Smooth muscle cell (in vitro differentiated cells): ENCODE measurements at regions not wholly inside any gene's neighbourhood (a gene's known extent, or its start where the extent isn't known, plus 50 kb on each side); places are given as distances from the start of the nearest gene placed in this dataset.
A peak's percentile ranks its signal among the peaks of the same experiment; 100 is the strongest.

Experiments used
- DNase-seq: peaks from one replicate; lab custom pipeline; 2025; ENCODE audit not compliant: unreplicated experiment; lab: John Stamatoyannopoulos, UW
- H2AFZ ChIP-seq: fragments of 200-600 bp; sonication (generic); 2 replicates; pipeline ENCODE4 v1.6.0; 2016; ENCODE audit warnings: antibody characterized with exemption, low read depth, mild to moderate bottlenecking
- H3F3A ChIP-seq: fragments of 200-600 bp; sonication (generic); 2 replicates; pipeline ENCODE4 v1.6.0; 2017; ENCODE audit warnings: antibody characterized with exemption, low read depth
- H3K27ac ChIP-seq: fragments of 200-600 bp; sonication (generic); 2 replicates; pipeline ENCODE4 v1.5.1; 2016; ENCODE audit warnings: low read depth, mild to moderate bottlenecking
- H3K27me3 ChIP-seq: fragments of 200-600 bp; sonication (generic); 2 replicates; pipeline ENCODE4 v1.6.1; 2016; ENCODE audit warnings: low read depth, mild to moderate bottlenecking
- H3K36me3 ChIP-seq: fragments of 200-600 bp; sonication (generic); 2 replicates; pipeline ENCODE4 v1.5.1; 2016; ENCODE audit warnings: low read depth
- H3K4me1 ChIP-seq: fragments of 200-600 bp; sonication (generic); 2 replicates; pipeline ENCODE4 v1.5.1; 2016; ENCODE audit warnings: low read depth
- H3K4me2 ChIP-seq: fragments of 200-600 bp; sonication (generic); 2 replicates; pipeline ENCODE4 v1.6.0; 2016; ENCODE audit warnings: mild to moderate bottlenecking
- H3K4me3 ChIP-seq: fragments of 200-600 bp; sonication (generic); 2 replicates; pipeline ENCODE4 v1.5.1; 2016; ENCODE audit warnings: mild to moderate bottlenecking
- H3K79me2 ChIP-seq: fragments of 200-600 bp; sonication (generic); 2 replicates; pipeline ENCODE4 v1.6.0; 2016; ENCODE audit warnings: low read depth, mild to moderate bottlenecking
- H3K9ac ChIP-seq: fragments of 200-600 bp; sonication (generic); 2 replicates; pipeline ENCODE4 v1.6.0; 2016; ENCODE audit warnings: low read depth
- H3K9me3 ChIP-seq: fragments of 200-600 bp; sonication (generic); replicated peaks from 2 replicates; pipeline ENCODE4 v1.5.1; 2016; ENCODE audit warnings: low read depth
- H4K20me1 ChIP-seq: fragments of 200-600 bp; sonication (generic); 2 replicates; pipeline ENCODE4 v1.6.0; 2016; ENCODE audit warnings: low read depth
- WGBS: methylation state at CpG from one replicate; pipeline ENCODE4 v1.1.7; 2016; ENCODE audit warnings: low lambda C conversion rate; 5-methylcytosine and 5-hydroxymethylcytosine counted together
- TF ChIP-seq, protein P1 (sequence below): fragments of 200-600 bp; sonication (generic); IDR thresholded peaks from 2 replicates; pipeline ENCODE4 v1.5.1; 2017; ENCODE audit warnings: borderline replicate concordance, mild to moderate bottlenecking, antibody characterized with exemption; ENCODE audit not compliant: insufficient read depth, poor library complexity, severe bottlenecking

DNA sequence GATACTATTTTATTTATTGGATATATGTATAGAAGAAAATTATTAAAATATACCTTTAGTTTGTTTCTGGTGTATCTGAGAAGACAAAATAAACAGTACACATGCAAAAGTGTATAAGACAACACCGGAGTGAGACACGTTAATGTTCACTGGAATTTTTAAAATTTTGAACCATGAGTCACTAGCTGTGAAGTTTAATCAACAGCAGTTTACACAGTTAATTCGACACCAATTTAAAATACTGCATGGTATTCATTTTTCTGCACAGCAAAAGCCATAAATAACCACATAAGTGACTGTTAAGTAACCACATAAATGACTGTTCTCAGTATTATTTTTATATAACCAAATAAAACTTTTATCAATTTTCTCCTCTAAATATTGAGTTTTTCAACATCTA, 418.7 kb upstream of the NBEA start:
- H3K4me2 ChIP-seq, result peak overlapping the region; percentile 46
- no peaks in the 10 kb centered on the region for H3K36me3 ChIP-seq
- no peaks in the 10 kb centered on the region for H4K20me1 ChIP-seq
- 34% methylated on average over 3 of the region's 3 CpGs for WGBS
- no peak overlapping the region for H2AFZ ChIP-seq
- no peaks in the 10 kb centered on the region for H3K79me2 ChIP-seq
- H3F3A ChIP-seq, result peaks cover 2% of the 10 kb centered on the region
- no peak for DNase-seq
- H3K9ac ChIP-seq, result no peak overlapping the region
- TF ChIP-seq, protein P1, sequence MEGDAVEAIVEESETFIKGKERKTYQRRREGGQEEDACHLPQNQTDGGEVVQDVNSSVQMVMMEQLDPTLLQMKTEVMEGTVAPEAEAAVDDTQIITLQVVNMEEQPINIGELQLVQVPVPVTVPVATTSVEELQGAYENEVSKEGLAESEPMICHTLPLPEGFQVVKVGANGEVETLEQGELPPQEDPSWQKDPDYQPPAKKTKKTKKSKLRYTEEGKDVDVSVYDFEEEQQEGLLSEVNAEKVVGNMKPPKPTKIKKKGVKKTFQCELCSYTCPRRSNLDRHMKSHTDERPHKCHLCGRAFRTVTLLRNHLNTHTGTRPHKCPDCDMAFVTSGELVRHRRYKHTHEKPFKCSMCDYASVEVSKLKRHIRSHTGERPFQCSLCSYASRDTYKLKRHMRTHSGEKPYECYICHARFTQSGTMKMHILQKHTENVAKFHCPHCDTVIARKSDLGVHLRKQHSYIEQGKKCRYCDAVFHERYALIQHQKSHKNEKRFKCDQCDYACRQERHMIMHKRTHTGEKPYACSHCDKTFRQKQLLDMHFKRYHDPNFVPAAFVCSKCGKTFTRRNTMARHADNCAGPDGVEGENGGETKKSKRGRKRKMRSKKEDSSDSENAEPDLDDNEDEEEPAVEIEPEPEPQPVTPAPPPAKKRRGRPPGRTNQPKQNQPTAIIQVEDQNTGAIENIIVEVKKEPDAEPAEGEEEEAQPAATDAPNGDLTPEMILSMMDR, result no peak
- H3K27me3 ChIP-seq, result no peaks in the 10 kb centered on the region
- H3K4me1 ChIP-seq, result peaks cover 6% of the 10 kb centered on the region
- no peak overlapping the region for H3K4me3 ChIP-seq
- H3K9me3 ChIP-seq, result no peaks in the 10 kb centered on the region
- no peak overlapping the region for H3K27ac ChIP-seq

DNA sequence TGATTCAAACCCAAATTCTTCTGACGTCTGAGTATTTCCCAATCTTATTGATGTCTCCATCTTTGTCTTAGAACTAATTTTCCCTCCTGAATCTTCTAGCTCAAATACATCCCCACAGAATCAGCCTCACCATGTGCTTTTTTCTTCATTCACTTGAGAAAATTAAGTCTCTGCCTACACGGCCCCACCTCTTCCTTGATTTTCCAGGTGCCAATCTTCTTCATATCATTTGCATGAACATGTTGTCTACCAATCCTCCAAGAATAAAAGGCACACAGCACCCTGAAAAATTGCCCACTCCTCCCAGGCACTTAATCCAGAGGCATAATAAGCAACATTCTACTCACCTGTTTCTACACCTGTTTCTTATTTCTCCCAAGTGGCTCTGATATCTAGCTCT, 408.1 kb upstream of the NBEA start:
- no peak overlapping the region for H3K27ac ChIP-seq
- H4K20me1 ChIP-seq, result no peaks in the 10 kb centered on the region
- H3K79me2 ChIP-seq, result no peaks in the 10 kb centered on the region
- DNase-seq, result no peak
- no peaks in the 10 kb centered on the region for H3K36me3 ChIP-seq
- H3F3A ChIP-seq, result no peaks in the 10 kb centered on the region
- TF ChIP-seq, protein P1, result no peak
- no peaks in the 10 kb centered on the region for H3K4me1 ChIP-seq
- no peak overlapping the region for H3K9ac ChIP-seq
- H2AFZ ChIP-seq, result no peak overlapping the region
- no peak overlapping the region for H3K4me2 ChIP-seq
- H3K27me3 ChIP-seq, result no peaks in the 10 kb centered on the region
- no peak overlapping the region for H3K4me3 ChIP-seq
- H3K9me3 ChIP-seq, result no peaks in the 10 kb centered on the region
- WGBS, result 88% methylated on average over 2 of the region's 2 CpGs

DNA sequence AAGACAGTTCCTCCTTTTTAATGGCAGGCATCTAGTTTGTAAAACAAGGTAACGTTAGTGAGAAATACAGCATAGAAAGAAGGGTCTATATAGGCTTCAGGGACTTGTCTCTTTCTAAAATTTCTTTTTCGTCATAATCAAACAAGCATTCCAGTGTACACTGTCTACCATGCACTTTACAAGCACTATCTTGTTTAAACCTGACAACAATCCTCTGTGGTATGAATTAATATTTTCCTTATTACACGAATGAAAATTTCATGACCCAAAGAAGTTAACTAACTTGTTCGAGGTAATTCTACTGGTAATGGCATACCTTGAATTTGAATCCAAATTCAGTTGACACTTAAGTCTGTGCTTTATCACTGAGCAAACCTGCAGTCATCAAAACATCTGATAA, 399.7 kb upstream of the NBEA start:
- Histone ChIP-seq H3K36me3 (no peaks in the 10 kb centered on the region), H3F3A (no peaks in the 10 kb centered on the region), H2AFZ (no peak overlapping the region), H3K4me1 (no peaks in the 10 kb centered on the region), H3K9ac (no peak overlapping the region), H3K27ac (no peak overlapping the region), H3K79me2 (no peaks in the 10 kb centered on the region), H3K27me3 (no peaks in the 10 kb centered on the region), H3K9me3 (no peaks in the 10 kb centered on the region), H3K4me3 (no peak overlapping the region), H3K4me2 (no peak overlapping the region), H4K20me1 (no peaks in the 10 kb centered on the region)
- TF ChIP-seq, protein P1, result no peak
- WGBS, result 84% methylated on average over 4 of the region's 4 CpGs
- no peak for DNase-seq

DNA sequence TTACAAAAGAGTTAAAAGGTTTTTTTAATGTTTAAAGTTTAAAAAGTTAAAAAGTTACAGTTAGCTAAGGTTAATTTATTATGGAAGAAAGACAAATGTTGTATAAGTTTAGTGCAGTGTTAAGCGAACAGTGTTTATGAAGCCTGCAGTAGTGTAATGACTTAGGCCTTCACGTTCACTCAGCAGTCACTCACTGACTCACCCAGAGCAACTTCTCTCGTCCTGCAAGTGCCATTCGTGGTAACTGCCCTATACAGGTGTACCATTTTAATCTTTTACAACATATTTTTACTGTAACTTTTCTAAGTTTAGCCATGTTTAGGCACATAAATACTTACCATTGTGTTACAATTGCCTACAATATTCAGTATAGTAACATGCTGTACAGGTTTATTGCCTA, 398.2 kb upstream of the NBEA start:
- DNase-seq, result no peak
- no peaks in the 10 kb centered on the region for H3K27me3 ChIP-seq
- H3K79me2 ChIP-seq, result no peaks in the 10 kb centered on the region
- no peak overlapping the region for H2AFZ ChIP-seq
- H3K4me1 ChIP-seq, result no peaks in the 10 kb centered on the region
- H3K36me3 ChIP-seq, result no peaks in the 10 kb centered on the region
- no peak overlapping the region for H3K9ac ChIP-seq
- no peaks in the 10 kb centered on the region for H3K9me3 ChIP-seq
- WGBS, result 75% methylated on average over 4 of the region's 4 CpGs
- no peak overlapping the region for H3K4me2 ChIP-seq
- no peaks in the 10 kb centered on the region for H4K20me1 ChIP-seq
- H3K4me3 ChIP-seq, result no peak overlapping the region
- no peak overlapping the region for H3K27ac ChIP-seq
- TF ChIP-seq, protein P1, result no peak
- H3F3A ChIP-seq, result no peaks in the 10 kb centered on the region
